ENCODE measurements at regions not wholly inside any gene's neighbourhood (a gene's known extent, or its start where the extent isn't known, plus 50 kb on each side); places are given as distances from the start of the nearest gene placed in this dataset.

DNA sequence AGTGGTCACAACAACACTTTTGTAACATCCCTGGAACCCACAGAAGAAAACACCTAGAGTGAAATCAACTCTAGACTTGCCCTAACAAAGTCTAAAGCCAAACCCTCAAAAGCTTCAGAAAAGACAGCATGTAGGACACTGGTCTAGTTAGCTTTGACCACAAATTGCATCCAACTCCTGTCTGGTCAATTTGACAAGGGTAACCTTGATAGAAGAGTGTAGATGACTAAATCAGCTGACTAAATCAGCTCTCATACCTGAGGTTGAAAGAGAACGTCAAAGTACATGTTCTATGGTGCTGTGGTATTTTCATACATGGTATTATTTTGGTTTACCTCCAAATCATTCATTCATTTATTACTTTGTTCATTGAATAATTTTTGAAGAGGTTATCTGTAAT, 272.8 kb downstream of the KLF5 start:
- no peak overlapping the region for H2AFZ ChIP-seq (ENCODE audit: low read length)
- DNase-seq: no peak
- TF ChIP-seq EZH2 (IDR thresholded peaks at IDR 0.05; ENCODE audit: low read length, unreplicated experiment): no peak
- TF ChIP-seq EZH2phosphoT487 (IDR thresholded peaks at IDR 0.05; ENCODE audit: borderline replicate concordance, low read length): no peak
- TF ChIP-seq, protein P1, sequence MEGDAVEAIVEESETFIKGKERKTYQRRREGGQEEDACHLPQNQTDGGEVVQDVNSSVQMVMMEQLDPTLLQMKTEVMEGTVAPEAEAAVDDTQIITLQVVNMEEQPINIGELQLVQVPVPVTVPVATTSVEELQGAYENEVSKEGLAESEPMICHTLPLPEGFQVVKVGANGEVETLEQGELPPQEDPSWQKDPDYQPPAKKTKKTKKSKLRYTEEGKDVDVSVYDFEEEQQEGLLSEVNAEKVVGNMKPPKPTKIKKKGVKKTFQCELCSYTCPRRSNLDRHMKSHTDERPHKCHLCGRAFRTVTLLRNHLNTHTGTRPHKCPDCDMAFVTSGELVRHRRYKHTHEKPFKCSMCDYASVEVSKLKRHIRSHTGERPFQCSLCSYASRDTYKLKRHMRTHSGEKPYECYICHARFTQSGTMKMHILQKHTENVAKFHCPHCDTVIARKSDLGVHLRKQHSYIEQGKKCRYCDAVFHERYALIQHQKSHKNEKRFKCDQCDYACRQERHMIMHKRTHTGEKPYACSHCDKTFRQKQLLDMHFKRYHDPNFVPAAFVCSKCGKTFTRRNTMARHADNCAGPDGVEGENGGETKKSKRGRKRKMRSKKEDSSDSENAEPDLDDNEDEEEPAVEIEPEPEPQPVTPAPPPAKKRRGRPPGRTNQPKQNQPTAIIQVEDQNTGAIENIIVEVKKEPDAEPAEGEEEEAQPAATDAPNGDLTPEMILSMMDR (conservative IDR thresholded peaks at IDR 0.05; ENCODE audit: low read depth, low read length): no peak
- H3K4me1 ChIP-seq (ENCODE audit: insufficient read depth, low read length): peaks cover 42% of the 10 kb centered on the region
- POLR2A ChIA-PET (ENCODE audit: unreplicated experiment): no interaction called here
- ATAC-seq: no peak
- no TSS peak for BruUV-seq (replicated peaks)
- no peaks in the 10 kb centered on the region for H4K20me1 ChIP-seq (ENCODE audit: low read length)
- H3F3A ChIP-seq (ENCODE audit: low read length, unreplicated experiment): peaks cover 6% of the 10 kb centered on the region
- H3K79me2 ChIP-seq (ENCODE audit: low read length): no peaks in the 10 kb centered on the region
- H3K27ac ChIP-seq (ENCODE audit: low read length): no peak overlapping the region
- H3K9ac ChIP-seq (ENCODE audit: low read length): no peak overlapping the region
- CTCF ChIA-PET: no interaction called here
- H3K36me3 ChIP-seq (ENCODE audit: low read depth, low read length): no peaks in the 10 kb centered on the region
- no peak overlapping the region for H3K4me2 ChIP-seq (ENCODE audit: low read length)
- intact Hi-C loops (cut with micrococcal nuclease): no loop called here
- H3K9me2 ChIP-seq (replicated peaks; ENCODE audit: low read length): no peaks in the 10 kb centered on the region
- no peaks in the 10 kb centered on the region for H3K27me3 ChIP-seq (ENCODE audit: low read length)
- H3K9me3 ChIP-seq (ENCODE audit: low read length): no peaks in the 10 kb centered on the region
- no peak overlapping the region for H3K4me3 ChIP-seq (ENCODE audit: low read length)

DNA sequence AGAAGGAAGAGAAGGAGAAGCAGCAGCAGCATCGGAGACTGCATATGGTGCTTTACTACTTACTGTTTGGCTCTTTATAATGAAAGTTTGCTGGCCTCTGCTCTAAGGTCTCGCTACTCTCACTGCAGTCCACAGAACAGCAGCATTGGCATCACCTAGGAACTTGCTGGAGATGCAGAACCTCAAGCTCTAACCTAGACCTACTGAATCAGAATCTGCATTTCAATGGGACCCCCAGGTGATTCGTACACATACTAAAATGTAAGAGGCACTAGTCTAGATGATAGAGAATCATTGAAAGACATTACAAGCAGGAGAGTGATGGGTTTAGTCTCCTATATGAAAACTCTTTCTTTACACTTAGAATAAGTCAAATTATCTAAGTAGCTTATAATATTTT, 270.6 kb downstream of the KLF5 start:
- no peaks in the 10 kb centered on the region for H3F3A ChIP-seq (ENCODE audit: low read length, unreplicated experiment)
- ChIA-PET CTCF (no interaction called here), POLR2A (ENCODE audit: unreplicated experiment) (interaction anchor here (0.5 kb wide), 1 partner anchor 550 kb away, joined by 5 read pairs; no protein-coding TSS in a partner anchor)
- no peak overlapping the region for H3K9ac ChIP-seq (ENCODE audit: low read length)
- DNase-seq (no peak), ATAC-seq (no peak)
- no peaks in the 10 kb centered on the region for H3K79me2 ChIP-seq (ENCODE audit: low read length)
- no peaks in the 10 kb centered on the region for H3K36me3 ChIP-seq (ENCODE audit: low read depth, low read length)
- peaks cover 43% of the 10 kb centered on the region for H3K4me1 ChIP-seq (ENCODE audit: insufficient read depth, low read length)
- H3K4me2 ChIP-seq (ENCODE audit: low read length): no peak overlapping the region
- TF ChIP-seq EZH2 (IDR thresholded peaks at IDR 0.05; ENCODE audit: low read length, unreplicated experiment) (no peak), EZH2phosphoT487 (IDR thresholded peaks at IDR 0.05; ENCODE audit: borderline replicate concordance, low read length) (no peak)
- TF ChIP-seq, protein P1 (conservative IDR thresholded peaks at IDR 0.05; ENCODE audit: low read depth, low read length): no peak
- no peaks in the 10 kb centered on the region for H3K27me3 ChIP-seq (ENCODE audit: low read length)
- intact Hi-C loops (cut with micrococcal nuclease): loop anchor here (5.0 kb wide), 1 partner anchor 252 kb away; no protein-coding TSS in a partner anchor
- no TSS peak for BruUV-seq (replicated peaks)
- no peaks in the 10 kb centered on the region for H4K20me1 ChIP-seq (ENCODE audit: low read length)
- no peak overlapping the region for H3K27ac ChIP-seq (ENCODE audit: low read length)
- H3K9me3 ChIP-seq (ENCODE audit: low read length): no peaks in the 10 kb centered on the region
- no peak overlapping the region for H2AFZ ChIP-seq (ENCODE audit: low read length)
- H3K4me3 ChIP-seq (ENCODE audit: low read length): no peak overlapping the region
- no peaks in the 10 kb centered on the region for H3K9me2 ChIP-seq (replicated peaks; ENCODE audit: low read length)

DNA sequence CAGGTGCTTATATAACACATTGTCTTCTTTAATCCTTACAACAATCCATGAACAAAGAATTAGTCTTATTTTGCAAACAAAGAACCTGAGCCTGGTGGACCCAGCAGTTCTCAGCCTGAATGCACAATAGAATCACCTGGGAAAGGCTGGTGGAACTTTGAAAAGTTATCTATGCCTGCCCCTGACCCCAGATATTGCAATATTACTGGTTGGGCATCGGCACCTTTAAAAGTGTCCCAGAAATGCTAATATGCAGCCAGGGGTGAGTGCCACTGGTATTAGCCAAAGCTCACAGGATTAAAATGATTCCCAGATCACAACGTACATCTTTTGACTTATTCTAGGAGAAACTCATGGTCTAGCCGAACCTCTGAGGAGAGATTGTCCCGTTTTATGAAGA, 268.8 kb downstream of the KLF5 start:
- BruUV-seq (replicated peaks): no TSS peak
- H3K27ac ChIP-seq (ENCODE audit: low read length): peak overlapping the region; percentile 95
- no peak overlapping the region for H3K4me3 ChIP-seq (ENCODE audit: low read length)
- CTCF ChIA-PET: no interaction called here
- H3K9me2 ChIP-seq (replicated peaks; ENCODE audit: low read length): no peaks in the 10 kb centered on the region
- H3K27me3 ChIP-seq (ENCODE audit: low read length): no peaks in the 10 kb centered on the region
- H3F3A ChIP-seq (ENCODE audit: low read length, unreplicated experiment): no peaks in the 10 kb centered on the region
- POLR2A ChIA-PET (ENCODE audit: unreplicated experiment): no interaction called here
- TF ChIP-seq EZH2phosphoT487 (IDR thresholded peaks at IDR 0.05; ENCODE audit: borderline replicate concordance, low read length) (no peak), EZH2 (IDR thresholded peaks at IDR 0.05; ENCODE audit: low read length, unreplicated experiment) (no peak)
- TF ChIP-seq, protein P1 (conservative IDR thresholded peaks at IDR 0.05; ENCODE audit: low read depth, low read length): no peak
- H4K20me1 ChIP-seq (ENCODE audit: low read length): no peaks in the 10 kb centered on the region
- no peaks in the 10 kb centered on the region for H3K9me3 ChIP-seq (ENCODE audit: low read length)
- H3K79me2 ChIP-seq (ENCODE audit: low read length): no peaks in the 10 kb centered on the region
- H3K36me3 ChIP-seq (ENCODE audit: low read depth, low read length): no peaks in the 10 kb centered on the region
- no peak overlapping the region for H3K4me2 ChIP-seq (ENCODE audit: low read length)
- peaks cover 32% of the 10 kb centered on the region for H3K4me1 ChIP-seq (ENCODE audit: insufficient read depth, low read length)
- intact Hi-C loops (cut with micrococcal nuclease): loop anchor here (5.0 kb wide), 1 partner anchor 250 kb away; no protein-coding TSS in a partner anchor
- ATAC-seq: no peak
- H3K9ac ChIP-seq (ENCODE audit: low read length): no peak overlapping the region
- H2AFZ ChIP-seq (ENCODE audit: low read length): no peak overlapping the region
- DNase-seq: no peak

Data from PC-3 (cell line).